Inferior parietal cortex (tissue), 1 donor: ENCODE measurements at regions not wholly inside any gene's neighbourhood (a gene's known extent, or its start where the extent isn't known, plus 50 kb on each side); places are given as distances from the start of the nearest gene placed in this dataset.

Source experiments
- DNase-seq: peaks from one replicate; pipeline ENCODE4 v3.0.0-alpha.2; 2016; ENCODE audit errors: extremely low spot score

DNA sequence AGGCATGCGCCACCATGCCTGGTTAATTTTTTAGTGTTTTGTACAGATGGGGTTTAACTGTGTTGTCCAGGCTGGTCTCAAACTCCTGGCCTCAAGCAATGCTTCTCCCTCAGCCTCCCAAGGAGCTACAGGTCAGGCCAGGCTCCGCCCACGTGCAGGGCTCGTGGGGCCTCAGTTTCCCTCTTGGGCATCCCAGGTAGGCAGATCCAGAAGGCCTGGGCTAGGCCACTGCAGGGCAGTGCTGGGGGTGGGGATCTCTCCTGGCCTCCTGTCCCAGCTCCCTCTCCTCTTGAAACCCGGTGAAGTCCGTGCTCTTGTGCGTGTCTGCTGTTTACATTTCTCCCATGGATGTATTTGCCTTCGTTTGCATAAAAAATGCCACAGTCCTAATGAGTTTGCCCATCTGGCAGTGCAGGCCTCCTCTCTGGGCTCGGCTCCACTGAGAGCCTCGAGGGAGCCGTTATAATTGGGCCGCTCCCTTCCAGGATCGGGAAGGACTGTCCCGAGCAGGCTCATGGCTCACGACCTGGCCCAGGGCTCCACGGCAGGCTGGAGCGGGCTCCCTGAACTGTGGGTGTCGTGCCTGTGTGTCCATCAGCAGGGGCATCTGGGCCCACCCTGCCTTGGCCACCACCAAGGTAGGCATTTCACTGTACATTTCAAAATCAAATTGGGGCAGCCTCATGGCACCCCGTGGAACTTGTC is 52.6 kb upstream of the RUFY1 start:
- no peak for DNase-seq

- no peak for DNase-seq
These were observed 54.4 kb upstream of the RUFY1 start for GRCh38 chr5:179495906-179496455.

GRCh38 chr5:179494774-179495526 is 55.4 kb upstream of the RUFY1 start:
- DNase-seq: no peak

DNA sequence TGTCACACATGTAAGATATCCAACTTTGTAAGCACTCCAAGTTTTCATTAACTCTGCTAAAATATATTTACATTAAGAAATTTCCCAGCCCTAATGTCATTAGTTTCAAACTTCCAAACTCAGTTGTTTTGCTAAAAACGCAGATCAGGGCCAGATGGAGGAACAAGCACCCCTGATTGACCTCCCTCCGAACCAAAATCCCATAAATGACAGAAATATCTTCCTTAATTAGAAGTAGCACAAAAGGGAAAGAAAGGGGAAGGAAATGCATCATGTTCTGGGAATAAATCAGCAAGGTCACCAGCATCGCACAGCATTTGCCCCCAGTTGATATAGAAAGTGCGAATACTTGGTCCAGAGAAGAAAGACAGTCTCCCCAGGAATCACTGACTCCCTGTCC is 61.4 kb upstream of the RUFY1 start:
- no peak for DNase-seq

GRCh38 chr5:179488491-179488890 is 61.9 kb upstream of the RUFY1 start:
- no peak for DNase-seq

DNA sequence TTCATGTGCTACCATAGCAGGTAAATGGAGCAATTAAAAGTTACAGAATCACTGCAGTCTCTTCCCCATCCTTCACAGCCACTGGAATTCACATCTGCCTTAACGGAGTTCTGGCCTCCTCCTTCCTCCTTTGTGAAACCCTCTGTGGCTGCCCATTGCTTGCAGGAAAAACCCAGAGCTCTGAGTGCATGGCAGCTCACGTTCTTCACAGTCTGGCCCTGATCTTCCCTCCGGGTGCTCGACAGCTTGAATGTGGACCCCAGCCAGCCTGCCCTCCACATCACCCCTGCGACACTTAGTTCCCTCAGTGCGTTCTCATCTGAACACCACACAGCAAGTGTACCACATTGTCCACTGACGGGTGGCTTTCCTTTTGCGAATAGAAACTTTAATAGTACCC is 63.2 kb upstream of the RUFY1 start:
- no peak for DNase-seq

DNA sequence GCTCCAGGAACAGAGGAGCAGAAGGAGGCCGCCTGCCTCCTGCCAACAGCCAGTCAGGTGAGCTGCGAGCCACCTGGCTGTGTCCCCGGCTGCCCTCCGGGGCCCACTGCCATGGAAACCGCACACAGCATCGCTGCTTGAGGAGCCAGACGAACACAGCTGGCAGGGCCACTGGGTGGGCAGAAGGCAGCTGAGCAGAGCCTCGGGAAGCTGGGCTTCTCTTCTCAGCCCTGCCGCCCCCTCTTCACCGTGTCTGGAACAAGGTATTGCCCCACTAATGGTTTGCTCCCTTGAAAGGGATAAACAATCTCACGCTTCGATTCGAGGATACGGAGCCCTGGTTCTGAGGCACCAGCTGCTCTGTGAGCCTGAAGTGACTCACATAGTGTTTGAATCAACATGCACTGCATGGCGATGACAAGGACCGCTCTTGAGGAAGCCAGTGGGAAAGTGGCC is 63.7 kb upstream of the RUFY1 start:
- DNase-seq: peak; percentile 37

GRCh38 chr5:179485845-179486575 is 64.3 kb upstream of the RUFY1 start:
- DNase-seq: peak; percentile 28

DNA sequence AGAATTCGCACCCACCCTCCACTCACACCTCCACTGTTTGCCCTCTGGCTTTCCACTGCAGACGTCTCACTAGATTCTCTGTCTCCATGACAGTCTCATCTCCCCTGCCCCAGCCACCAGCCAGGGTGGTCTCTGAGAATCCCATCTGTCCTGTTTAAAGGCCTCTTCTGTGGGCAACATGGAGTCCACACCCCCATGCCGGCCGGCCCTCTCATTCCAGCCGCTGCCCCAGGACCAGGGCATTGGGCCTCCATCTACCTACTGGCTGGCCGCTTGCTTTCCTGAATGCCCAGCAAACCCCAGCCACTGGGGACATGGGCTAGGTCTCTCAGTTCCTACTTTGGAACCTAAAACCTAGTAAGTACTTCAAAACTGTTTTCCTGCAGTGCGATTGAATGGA is 65.6 kb upstream of the RUFY1 start:
- no peak for DNase-seq

DNA sequence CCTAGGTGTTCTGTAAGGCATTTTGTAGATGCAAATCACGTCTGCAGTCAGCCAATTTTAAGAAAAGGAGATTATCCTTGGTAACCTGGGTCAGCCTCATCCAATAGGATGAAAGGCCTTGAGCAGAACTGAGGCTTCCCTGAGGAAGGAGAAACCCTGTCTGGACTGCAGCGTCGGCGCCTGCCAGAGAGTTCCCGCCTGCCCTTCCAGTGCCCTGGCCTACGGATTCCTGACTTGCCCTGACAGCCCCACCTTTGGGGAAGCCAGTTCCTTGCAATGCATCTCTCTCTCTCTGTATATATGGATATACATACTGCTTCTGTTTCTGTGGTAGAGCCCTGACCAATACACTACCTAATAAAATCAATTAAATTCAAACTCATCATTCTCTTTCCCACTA is 66.2 kb upstream of the RUFY1 start:
- no peak for DNase-seq

DNA sequence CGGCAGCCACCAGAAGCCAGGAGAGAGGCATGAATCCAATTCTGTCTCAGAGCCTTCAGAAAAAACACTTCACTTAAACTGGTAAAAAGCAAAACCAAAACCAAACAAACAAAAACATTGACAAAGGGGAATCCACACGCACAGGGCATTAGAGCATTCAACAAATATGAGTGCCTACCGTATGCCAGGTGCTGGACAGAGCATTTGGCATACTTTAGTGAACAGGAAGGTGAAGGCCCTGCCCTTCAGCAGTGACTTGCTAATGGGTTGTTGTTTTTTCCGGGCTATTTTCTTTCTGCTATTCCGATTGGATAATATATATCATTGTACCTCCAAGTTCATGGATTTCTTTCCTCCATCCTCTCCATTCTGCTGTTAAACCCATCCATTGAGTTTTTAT is 71.7 kb upstream of the RUFY1 start:
- DNase-seq: no peak

- no peak for DNase-seq
These were observed 75.1 kb upstream of the RUFY1 start for GRCh38 chr5:179475208-179475751.

- no peak for DNase-seq
These were observed 77.7 kb upstream of the RUFY1 start for GRCh38 chr5:179472641-179473040.

GRCh38 chr5:179472174-179472573 is 78.2 kb upstream of the RUFY1 start:
- no peak for DNase-seq

GRCh38 chr5:179470201-179470600 is 80.2 kb upstream of the RUFY1 start:
- DNase-seq: no peak

DNA sequence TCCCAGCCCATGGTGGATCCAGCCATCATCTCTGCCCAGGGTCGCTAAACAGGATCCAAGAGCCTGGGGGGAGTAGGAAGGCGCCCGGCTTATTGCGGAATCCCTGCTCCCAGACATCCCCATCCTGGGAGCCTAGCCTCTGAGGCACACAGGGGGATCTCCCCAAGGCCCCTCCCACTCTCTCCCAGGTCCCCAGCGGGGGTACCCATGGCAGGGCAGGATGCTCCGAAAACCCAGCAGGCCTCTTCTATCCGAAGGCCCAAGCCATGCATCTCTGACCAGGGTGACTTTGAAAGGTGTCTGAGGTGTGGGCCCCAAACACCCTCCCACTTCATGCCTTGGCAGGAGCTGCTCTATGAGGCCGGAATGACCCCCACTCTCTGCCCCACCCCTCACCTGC is 81.7 kb upstream of the RUFY1 start:
- no peak for DNase-seq

GRCh38 chr5:179467441-179467840 is 82.9 kb upstream of the RUFY1 start:
- DNase-seq: no peak

DNA sequence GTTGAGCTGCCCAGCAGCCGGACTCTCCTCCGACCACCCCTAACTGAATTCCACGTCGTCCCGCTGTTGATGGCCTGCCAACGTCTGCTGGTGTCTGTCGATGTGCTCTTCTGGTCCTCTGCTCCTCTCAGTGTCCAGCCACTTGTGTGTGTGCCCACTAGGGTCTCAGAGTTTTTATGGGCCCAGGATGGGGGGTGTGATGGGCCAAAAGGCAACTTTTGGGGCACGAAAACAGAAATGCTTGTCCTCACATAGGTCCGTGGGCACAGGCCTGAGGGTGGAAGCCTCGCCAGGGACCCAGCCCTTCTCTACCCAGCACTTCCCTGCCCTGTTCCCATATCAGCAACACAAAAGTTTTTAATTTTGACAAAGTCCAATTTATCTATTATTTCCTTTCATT is 85.7 kb upstream of the RUFY1 start:
- DNase-seq: no peak

DNA sequence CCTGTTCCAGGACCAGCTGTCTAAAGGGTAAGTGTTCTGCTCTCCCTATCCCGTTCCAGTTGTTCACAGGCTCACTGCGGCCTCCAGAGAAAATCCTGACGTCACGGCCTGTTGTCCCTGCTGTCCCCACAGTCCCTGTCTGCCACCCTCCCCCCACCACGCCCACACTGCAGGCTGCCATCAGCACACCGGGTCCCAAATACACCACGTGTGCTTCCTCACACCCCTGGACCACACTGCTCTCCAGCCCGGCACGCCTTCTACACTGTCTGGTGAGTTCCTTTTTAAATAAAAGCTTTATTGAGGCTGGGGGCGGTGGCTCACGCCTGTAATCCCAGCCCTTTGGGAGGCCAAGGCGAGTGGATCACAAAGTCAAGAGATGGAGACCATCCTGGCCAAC is 88.3 kb upstream of the RUFY1 start:
- no peak for DNase-seq

DNA sequence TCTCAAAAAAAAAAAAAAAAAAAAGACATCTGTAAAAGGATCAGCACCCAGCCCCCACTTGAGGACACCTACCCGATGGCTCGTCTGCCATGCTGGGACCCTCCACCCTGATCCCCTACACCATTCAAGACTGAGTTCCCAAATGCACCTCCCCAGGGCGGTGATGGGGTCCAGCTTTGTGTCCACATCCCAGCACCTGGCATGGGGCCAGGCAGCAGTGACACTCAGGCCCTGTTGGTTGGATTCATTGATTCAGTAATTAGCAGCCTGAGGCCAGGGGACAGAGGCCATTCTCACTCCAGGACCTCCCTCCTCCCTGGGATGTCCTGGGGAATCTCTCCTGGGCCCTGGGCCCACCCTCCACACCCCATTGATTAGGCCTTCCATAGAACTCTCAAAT is 88.8 kb upstream of the RUFY1 start:
- no peak for DNase-seq

- DNase-seq: no peak
These were observed 90.6 kb upstream of the RUFY1 start for GRCh38 chr5:179459771-179460170.

GRCh38 chr5:179457612-179458011 is 92.7 kb upstream of the RUFY1 start:
- no peak for DNase-seq
